Gastrocnemius medialis (tissue), 4 donors: ENCODE measurements at regions not wholly inside any gene's neighbourhood (a gene's known extent, or its start where the extent isn't known, plus 50 kb on each side); places are given as distances from the start of the nearest gene placed in this dataset.

Experiments
- CTCF ChIP-seq, 5 experiments: fragments of 450-650 bp in 3 of 5; fragments of 200-600 bp in 2 of 5; sonication (generic) in 2 of 5; IDR thresholded peaks in 4 of 5; conservative IDR thresholded peaks in 1 of 5; 1 replicate in 4 of 5; 2 replicates in 1 of 5; pipeline ENCODE4 v1.5.1; 2016 to 2019; ENCODE audit warnings: antibody characterized with exemption in 5 of 5, mild to moderate bottlenecking in 3 of 5, moderate library complexity in 3 of 5
- POLR2A ChIP-seq, 2 donors: fragments of 450-650 bp; IDR thresholded peaks; one replicate each; pipeline ENCODE4 v1.6.1; 2017; ENCODE audit warnings: antibody characterized with exemption in 2 of 2, mild to moderate bottlenecking in 2 of 2, moderate library complexity in 2 of 2

- TF ChIP-seq CTCF (IDR thresholded peaks at IDR 0.05 in 4 of 5, conservative IDR thresholded peaks at IDR 0.05 in 1 of 5) (no peak), POLR2A (IDR thresholded peaks at IDR 0.05) (no peak)
Measured at GRCh38 chr7:441684-442421, 77.8 kb downstream of the PDGFA start.
